ENCODE measurements at regions not wholly inside any gene's neighbourhood (a gene's known extent, or its start where the extent isn't known, plus 50 kb on each side); places are given as distances from the start of the nearest gene placed in this dataset.

DNA sequence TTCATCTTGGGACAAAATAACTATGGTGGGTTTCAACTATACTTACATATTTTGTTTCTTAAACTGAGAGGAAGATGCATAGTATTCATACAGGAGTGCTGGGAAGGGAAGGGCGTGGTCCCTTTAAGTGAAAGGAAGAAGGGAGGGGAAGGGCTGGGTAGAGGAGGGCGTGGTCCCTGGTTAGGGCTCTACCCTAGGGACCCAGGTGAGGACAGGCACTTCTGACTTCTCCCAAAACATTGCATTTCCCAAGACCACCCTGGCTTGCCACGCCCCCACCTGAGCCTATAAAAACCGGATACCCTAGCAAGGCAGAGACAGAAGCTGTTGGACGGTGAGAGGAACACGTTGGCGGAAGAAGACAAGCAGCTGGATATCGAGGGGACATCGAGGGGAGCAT is 157.6 kb upstream of the PLXNA4 start:
- no peaks in the 10 kb centered on the region for H3K27me3 Mint-ChIP-seq
- H3K4me1 Mint-ChIP-seq (ENCODE audit: low read depth), result no peaks in the 10 kb centered on the region
- no peaks in the 10 kb centered on the region for H3K36me3 Mint-ChIP-seq (ENCODE audit: low read depth)
- TF ChIP-seq, protein P1, sequence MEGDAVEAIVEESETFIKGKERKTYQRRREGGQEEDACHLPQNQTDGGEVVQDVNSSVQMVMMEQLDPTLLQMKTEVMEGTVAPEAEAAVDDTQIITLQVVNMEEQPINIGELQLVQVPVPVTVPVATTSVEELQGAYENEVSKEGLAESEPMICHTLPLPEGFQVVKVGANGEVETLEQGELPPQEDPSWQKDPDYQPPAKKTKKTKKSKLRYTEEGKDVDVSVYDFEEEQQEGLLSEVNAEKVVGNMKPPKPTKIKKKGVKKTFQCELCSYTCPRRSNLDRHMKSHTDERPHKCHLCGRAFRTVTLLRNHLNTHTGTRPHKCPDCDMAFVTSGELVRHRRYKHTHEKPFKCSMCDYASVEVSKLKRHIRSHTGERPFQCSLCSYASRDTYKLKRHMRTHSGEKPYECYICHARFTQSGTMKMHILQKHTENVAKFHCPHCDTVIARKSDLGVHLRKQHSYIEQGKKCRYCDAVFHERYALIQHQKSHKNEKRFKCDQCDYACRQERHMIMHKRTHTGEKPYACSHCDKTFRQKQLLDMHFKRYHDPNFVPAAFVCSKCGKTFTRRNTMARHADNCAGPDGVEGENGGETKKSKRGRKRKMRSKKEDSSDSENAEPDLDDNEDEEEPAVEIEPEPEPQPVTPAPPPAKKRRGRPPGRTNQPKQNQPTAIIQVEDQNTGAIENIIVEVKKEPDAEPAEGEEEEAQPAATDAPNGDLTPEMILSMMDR (IDR thresholded peaks at IDR 0.05), result no peak
- intact Hi-C loops (cut with micrococcal nuclease), result no loop called here
- no peak overlapping the region for H3K27ac Mint-ChIP-seq
- CTCF ChIA-PET, result no interaction called here
- POLR2A ChIA-PET, result no interaction called here
- DNase-seq (no peak), ATAC-seq (no peak)
- H3K4me3 Mint-ChIP-seq, result no peak overlapping the region
- H3K9me3 Mint-ChIP-seq, result no peaks in the 10 kb centered on the region

DNA sequence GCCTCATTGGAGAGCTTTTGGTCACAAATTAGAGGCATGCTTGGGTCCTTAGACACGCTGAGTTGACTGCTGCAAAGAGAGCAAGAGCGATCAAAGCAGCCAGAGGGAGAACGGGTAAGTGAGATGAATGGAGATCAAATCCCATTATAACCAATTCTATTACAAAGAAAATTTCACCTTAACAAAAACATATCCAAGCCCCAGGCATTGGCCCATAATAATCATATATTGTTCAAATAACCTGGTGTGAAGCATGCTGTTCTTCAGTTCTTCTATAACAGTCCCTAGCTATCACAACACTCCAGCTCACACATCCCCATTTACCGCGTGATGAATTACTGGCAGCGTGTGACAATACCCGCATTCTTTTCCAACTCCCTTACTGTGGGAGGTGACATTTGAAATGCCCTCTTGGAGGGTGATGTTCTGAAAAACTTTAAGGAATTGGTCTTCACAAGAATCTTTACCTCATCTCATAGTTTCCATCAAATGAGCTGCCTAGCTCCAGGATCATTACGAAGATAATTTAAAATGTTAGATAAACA is 156.1 kb upstream of the PLXNA4 start:
- Mint-ChIP-seq H3K27ac (no peak overlapping the region), H3K9me3 (no peaks in the 10 kb centered on the region), H3K36me3 (ENCODE audit: low read depth) (no peaks in the 10 kb centered on the region), H3K4me3 (no peak overlapping the region), H3K27me3 (no peaks in the 10 kb centered on the region), H3K4me1 (ENCODE audit: low read depth) (no peaks in the 10 kb centered on the region)
- intact Hi-C loops (cut with micrococcal nuclease), result no loop called here
- TF ChIP-seq, protein P1 (IDR thresholded peaks at IDR 0.05), result no peak
- ChIA-PET POLR2A (no interaction called here), CTCF (no interaction called here)
- ATAC-seq, result no peak
- DNase-seq, result no peak

DNA sequence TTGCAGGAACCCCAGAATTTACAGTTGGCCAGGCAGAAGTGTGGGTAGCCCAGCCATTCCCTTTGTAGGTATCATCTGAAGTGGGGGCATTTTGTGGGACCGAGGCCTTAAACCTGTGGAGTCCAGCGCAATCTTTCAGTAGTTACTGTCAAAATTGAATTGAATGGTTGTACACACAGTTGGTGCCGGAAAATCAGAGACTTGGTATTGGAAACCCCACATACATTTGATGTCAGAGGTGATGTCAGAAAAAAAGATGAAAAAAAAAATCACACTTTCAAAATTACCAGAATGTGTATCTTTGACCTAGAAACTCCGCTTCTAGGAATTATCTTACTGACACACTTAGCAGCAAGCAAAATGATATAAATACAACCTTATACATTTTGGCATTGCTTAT is 153.8 kb upstream of the PLXNA4 start:
- CTCF ChIA-PET, result no interaction called here
- intact Hi-C loops (cut with micrococcal nuclease), result no loop called here
- TF ChIP-seq, protein P1 (IDR thresholded peaks at IDR 0.05), result no peak
- Mint-ChIP-seq H3K36me3 (ENCODE audit: low read depth) (no peaks in the 10 kb centered on the region), H3K27me3 (no peaks in the 10 kb centered on the region), H3K9me3 (no peaks in the 10 kb centered on the region), H3K4me1 (ENCODE audit: low read depth) (no peaks in the 10 kb centered on the region), H3K4me3 (no peak overlapping the region), H3K27ac (no peak overlapping the region)
- POLR2A ChIA-PET, result no interaction called here
- no peak for ATAC-seq
- no peak for DNase-seq

DNA sequence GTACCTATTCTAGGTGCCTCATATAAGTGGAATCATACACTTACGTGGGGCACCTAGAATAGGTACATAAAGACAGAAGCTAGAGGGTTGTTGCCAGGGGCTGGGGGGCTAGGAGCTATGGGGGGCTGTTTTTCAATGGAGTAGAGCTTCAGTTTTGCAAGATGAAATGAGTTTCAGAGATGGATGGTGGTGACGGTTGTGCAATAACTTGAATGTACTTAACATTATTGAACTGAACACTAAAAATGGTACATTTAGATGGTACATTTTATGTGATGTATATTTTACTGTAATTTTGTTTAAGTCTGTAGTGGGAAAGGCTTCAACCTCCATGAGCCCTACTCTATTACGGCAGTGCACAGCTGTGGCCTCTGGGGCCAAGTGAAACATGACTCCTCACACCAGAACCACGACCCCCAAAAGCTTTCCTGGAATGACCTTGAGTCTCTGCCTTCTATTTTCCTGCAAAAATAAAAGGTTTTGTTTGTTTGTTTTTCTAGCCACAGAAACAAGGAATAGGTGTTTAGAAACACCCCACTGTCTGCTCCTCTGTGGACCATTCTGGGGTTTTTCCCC is 147.3 kb upstream of the PLXNA4 start:
- DNase-seq (no peak), ATAC-seq (no peak)
- ChIA-PET POLR2A (no interaction called here), CTCF (interaction anchor here (1.2 kb wide), 1 partner anchor 13 kb away, joined by 3 read pairs; no protein-coding TSS in a partner anchor)
- intact Hi-C loops (cut with micrococcal nuclease), result no loop called here
- Mint-ChIP-seq H3K27me3 (no peaks in the 10 kb centered on the region), H3K27ac (no peak overlapping the region), H3K36me3 (ENCODE audit: low read depth) (no peaks in the 10 kb centered on the region), H3K4me3 (no peak overlapping the region), H3K4me1 (ENCODE audit: low read depth) (no peaks in the 10 kb centered on the region), H3K9me3 (peaks cover 15% of the 10 kb centered on the region)
- TF ChIP-seq, protein P1 (IDR thresholded peaks at IDR 0.05), result no peak

DNA sequence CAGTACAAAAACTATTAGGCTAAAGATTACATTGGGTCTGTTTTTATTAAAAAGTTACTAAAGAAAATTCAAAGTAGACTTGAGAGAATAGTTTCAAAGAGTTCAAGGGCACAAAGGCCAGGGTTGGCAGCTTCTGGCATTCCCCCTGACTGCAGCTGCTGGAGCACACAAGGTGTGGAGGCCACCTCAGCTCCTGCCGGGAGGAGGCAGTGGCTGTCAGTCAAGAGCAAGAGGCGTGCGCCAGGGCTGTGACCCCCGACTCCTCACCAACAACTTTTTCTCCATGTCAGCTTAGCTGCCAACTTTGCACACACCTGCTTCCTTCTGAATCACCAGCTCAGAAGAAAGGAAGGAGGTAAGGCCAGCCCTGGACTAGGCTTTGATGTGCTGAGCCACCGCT is 144.6 kb upstream of the PLXNA4 start:
- DNase-seq (no peak), ATAC-seq (no peak)
- H3K4me1 Mint-ChIP-seq (ENCODE audit: low read depth), result no peaks in the 10 kb centered on the region
- H3K9me3 Mint-ChIP-seq, result peaks cover 17% of the 10 kb centered on the region
- ChIA-PET POLR2A (no interaction called here), CTCF (no interaction called here)
- H3K36me3 Mint-ChIP-seq (ENCODE audit: low read depth), result no peaks in the 10 kb centered on the region
- no peak overlapping the region for H3K4me3 Mint-ChIP-seq
- H3K27me3 Mint-ChIP-seq, result no peaks in the 10 kb centered on the region
- TF ChIP-seq, protein P1 (IDR thresholded peaks at IDR 0.05), result no peak
- intact Hi-C loops (cut with micrococcal nuclease), result no loop called here
- H3K27ac Mint-ChIP-seq, result no peak overlapping the region

All from activated CD8-positive, alpha-beta T cell treated with anti-CD3 and anti-CD28 coated beads for 36 hours (primary cell).